OCI-LY1 (cell line): ENCODE measurements at regions not wholly inside any gene's neighbourhood (a gene's known extent, or its start where the extent isn't known, plus 50 kb on each side); places are given as distances from the start of the nearest gene placed in this dataset.

Source experiments
- H2AFZ ChIP-seq: fragments of 200-600 bp; sonication (generic), shearing (Covaris generic); 2 replicates; pipeline ENCODE4 v1.6.0; 2014; ENCODE audit warnings: antibody characterized with exemption, mild to moderate bottlenecking, low read length
- H3F3A ChIP-seq: fragments of 200-600 bp; sonication (generic), shearing (Covaris generic); 2 replicates; pipeline ENCODE4 v1.6.0; 2014; ENCODE audit warnings: mild to moderate bottlenecking, antibody characterized with exemption, low read length, moderate library complexity; ENCODE audit not compliant: insufficient read depth
- H3K27ac ChIP-seq: fragments of 200-600 bp; sonication (generic); 2 replicates; pipeline ENCODE4 v1.5.1; 2014; ENCODE audit warnings: low read length, mixed run types, mild to moderate bottlenecking, low read depth; ENCODE audit not compliant: poor library complexity, severe bottlenecking
- H3K27me3 ChIP-seq: fragments of 200-600 bp; sonication (generic); 2 replicates; pipeline ENCODE4 v1.6.0; 2014; ENCODE audit warnings: antibody characterized with exemption, mild to moderate bottlenecking, low read length, moderate library complexity; ENCODE audit not compliant: insufficient read depth
- H3K36me3 ChIP-seq: fragments of 200-600 bp; sonication (generic); 2 replicates; pipeline ENCODE4 v1.6.1; 2014; ENCODE audit warnings: mild to moderate bottlenecking, antibody characterized with exemption, low read length, moderate library complexity, mixed read lengths; ENCODE audit not compliant: insufficient read depth
- H3K4me1 ChIP-seq: fragments of 200-600 bp; sonication (generic); 2 replicates; pipeline ENCODE4 v1.5.1; 2014; ENCODE audit warnings: mild to moderate bottlenecking, low read length, moderate library complexity; ENCODE audit not compliant: insufficient read depth, severe bottlenecking
- H3K4me2 ChIP-seq: fragments of 200-600 bp; sonication (generic), shearing (Covaris generic); 2 replicates; pipeline ENCODE4 v1.6.1; 2014; ENCODE audit warnings: low read length
- H3K4me3 ChIP-seq: fragments of 200-600 bp; sonication (generic); 2 replicates; pipeline ENCODE4 v1.5.1; 2014; ENCODE audit warnings: low read length, low read depth, mild to moderate bottlenecking, mixed read lengths; ENCODE audit not compliant: poor library complexity, severe bottlenecking
- H3K79me2 ChIP-seq: fragments of 200-600 bp; shearing (Covaris generic); 2 replicates; pipeline ENCODE4 v1.6.1; 2016; ENCODE audit warnings: mixed run types, low read length, mixed read lengths; ENCODE audit not compliant: insufficient read depth
- H3K9ac ChIP-seq: fragments of 200-600 bp; sonication (generic), shearing (Covaris generic); 2 replicates; pipeline ENCODE4 v1.6.1; 2014; ENCODE audit warnings: mild to moderate bottlenecking, low read length, mixed read lengths
- H3K9me2 ChIP-seq: fragments of 200-600 bp; sonication (generic), shearing (Covaris generic); 2 replicates; pipeline ENCODE4 v1.6.1; 2014; ENCODE audit warnings: low read depth, mild to moderate bottlenecking, low read length, mixed read lengths
- H3K9me3 ChIP-seq: fragments of 200-600 bp; shearing (Covaris generic); 2 replicates; pipeline ENCODE4 v1.6.1; 2014; ENCODE audit warnings: low read length, mixed read lengths
- H4K20me1 ChIP-seq: fragments of 200-600 bp; sonication (generic), shearing (Covaris generic); 2 replicates; pipeline ENCODE4 v1.6.0; 2016; ENCODE audit warnings: mild to moderate bottlenecking, low read length; ENCODE audit not compliant: insufficient read depth
- EZH2 ChIP-seq: fragments of 200-600 bp; sonication (generic), shearing (Covaris generic); IDR thresholded peaks from 2 replicates; pipeline ENCODE4 v1.8.0; 2017; ENCODE audit warnings: borderline replicate concordance, mixed run types, mild to moderate bottlenecking, antibody characterized with exemption, low read length, moderate library complexity, mixed read lengths
- TF ChIP-seq, protein P1 (sequence below): fragments of 200-600 bp; sonication (generic), shearing (Covaris generic); IDR thresholded peaks from 2 replicates; pipeline ENCODE4 v1.5.1; 2017; ENCODE audit warnings: mild to moderate bottlenecking, antibody characterized with exemption, low read length, moderate library complexity, mixed read lengths

DNA sequence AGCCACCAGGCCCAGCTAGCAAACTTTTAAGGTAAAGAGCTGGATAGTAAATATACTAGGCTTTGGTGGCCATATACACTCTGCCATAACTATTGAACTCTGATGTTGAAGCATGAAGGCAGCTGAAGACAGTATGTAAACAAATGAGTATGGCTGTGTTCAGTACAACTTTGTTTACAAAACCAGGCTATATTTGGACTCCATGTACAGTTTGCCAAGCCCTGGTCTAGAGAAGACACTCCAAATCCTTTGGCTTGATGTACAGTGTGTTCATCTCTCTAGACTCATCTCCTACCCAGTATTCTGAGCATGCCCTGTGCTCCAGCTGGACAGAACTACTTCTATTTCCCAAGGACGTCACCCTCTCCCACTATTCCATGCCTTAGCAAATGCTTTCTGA, 54.3 kb upstream of the MEGF10 start:
- no peaks in the 10 kb centered on the region for H3K9me2 ChIP-seq

More for the DNA sequence above, 54.3 kb upstream of the MEGF10 start:
- H3K27me3 ChIP-seq: no peaks in the 10 kb centered on the region
- H3K79me2 ChIP-seq: no peaks in the 10 kb centered on the region
- H3F3A ChIP-seq: no peaks in the 10 kb centered on the region
- H3K4me1 ChIP-seq: no peaks in the 10 kb centered on the region
- no peaks in the 10 kb centered on the region for H3K9me3 ChIP-seq
- H3K4me3 ChIP-seq: no peak overlapping the region
- no peak overlapping the region for H3K27ac ChIP-seq
- H4K20me1 ChIP-seq: no peaks in the 10 kb centered on the region
- H2AFZ ChIP-seq: no peak overlapping the region
- H3K4me2 ChIP-seq: no peak overlapping the region
- H3K36me3 ChIP-seq: no peaks in the 10 kb centered on the region
- H3K9ac ChIP-seq: no peak overlapping the region
- no peak for TF ChIP-seq EZH2
- TF ChIP-seq, protein P1, sequence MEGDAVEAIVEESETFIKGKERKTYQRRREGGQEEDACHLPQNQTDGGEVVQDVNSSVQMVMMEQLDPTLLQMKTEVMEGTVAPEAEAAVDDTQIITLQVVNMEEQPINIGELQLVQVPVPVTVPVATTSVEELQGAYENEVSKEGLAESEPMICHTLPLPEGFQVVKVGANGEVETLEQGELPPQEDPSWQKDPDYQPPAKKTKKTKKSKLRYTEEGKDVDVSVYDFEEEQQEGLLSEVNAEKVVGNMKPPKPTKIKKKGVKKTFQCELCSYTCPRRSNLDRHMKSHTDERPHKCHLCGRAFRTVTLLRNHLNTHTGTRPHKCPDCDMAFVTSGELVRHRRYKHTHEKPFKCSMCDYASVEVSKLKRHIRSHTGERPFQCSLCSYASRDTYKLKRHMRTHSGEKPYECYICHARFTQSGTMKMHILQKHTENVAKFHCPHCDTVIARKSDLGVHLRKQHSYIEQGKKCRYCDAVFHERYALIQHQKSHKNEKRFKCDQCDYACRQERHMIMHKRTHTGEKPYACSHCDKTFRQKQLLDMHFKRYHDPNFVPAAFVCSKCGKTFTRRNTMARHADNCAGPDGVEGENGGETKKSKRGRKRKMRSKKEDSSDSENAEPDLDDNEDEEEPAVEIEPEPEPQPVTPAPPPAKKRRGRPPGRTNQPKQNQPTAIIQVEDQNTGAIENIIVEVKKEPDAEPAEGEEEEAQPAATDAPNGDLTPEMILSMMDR: no peak
